Ishikawa (cell line): ENCODE measurements at regions not wholly inside any gene's neighbourhood (a gene's known extent, or its start where the extent isn't known, plus 50 kb on each side); places are given as distances from the start of the nearest gene placed in this dataset.

Source experiments
- CREB1 ChIP-seq: IDR thresholded peaks from 2 replicates; pipeline ENCODE4 v1.6.1; 2012; ENCODE audit warnings: low read depth
- EGR1 ChIP-seq: IDR thresholded peaks from 2 replicates; pipeline ENCODE4 v1.6.1; 2012
- EP300 ChIP-seq: IDR thresholded peaks from 2 replicates; pipeline ENCODE4 v1.6.1; 2012; ENCODE audit warnings: borderline replicate concordance
- FOXM1 ChIP-seq: IDR thresholded peaks from 2 replicates; pipeline ENCODE4 v1.6.1; 2012; ENCODE audit warnings: low read depth, borderline replicate concordance
- RAD21 ChIP-seq: IDR thresholded peaks from 2 replicates; pipeline ENCODE4 v1.6.1; 2012; ENCODE audit warnings: low read depth
- REST ChIP-seq: IDR thresholded peaks from 2 replicates; pipeline ENCODE4 v1.6.1; 2012; ENCODE audit warnings: low read depth, mild to moderate bottlenecking
- TCF12 ChIP-seq: IDR thresholded peaks from 2 replicates; pipeline ENCODE4 v1.6.1; 2012; ENCODE audit warnings: low read depth
- YY1 ChIP-seq: IDR thresholded peaks from 2 replicates; pipeline ENCODE4 v1.6.1; 2012; ENCODE audit warnings: low read depth
- TF ChIP-seq, protein P1 (sequence below): IDR thresholded peaks from 2 replicates; pipeline ENCODE4 v1.6.1; 2012

- no peak for TF ChIP-seq EGR1
- no peak for TF ChIP-seq EP300
- no peak for TF ChIP-seq CREB1
- TF ChIP-seq FOXM1, result no peak
- TF ChIP-seq, protein P1, sequence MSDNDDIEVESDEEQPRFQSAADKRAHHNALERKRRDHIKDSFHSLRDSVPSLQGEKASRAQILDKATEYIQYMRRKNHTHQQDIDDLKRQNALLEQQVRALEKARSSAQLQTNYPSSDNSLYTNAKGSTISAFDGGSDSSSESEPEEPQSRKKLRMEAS, result no peak
- no peak for TF ChIP-seq RAD21
- TF ChIP-seq YY1, result no peak
- no peak for TF ChIP-seq TCF12
- TF ChIP-seq REST, result no peak
Observed at GRCh38 chr3:31288641-31289100, 244.1 kb upstream of the STT3B start.
